HG02938 (cell line): ENCODE measurements at regions not wholly inside any gene's neighbourhood (a gene's known extent, or its start where the extent isn't known, plus 50 kb on each side); places are given as distances from the start of the nearest gene placed in this dataset.
"Not testable (repeated sequence)": the region's sequence is repeated elsewhere in the genome, so short reads cannot be mapped to it uniquely, and the experiment has no call there.

Experiments used
- ATAC-seq: cut with Tn5 transposase; IDR thresholded peaks from one replicate; pipeline ENCODE4 v1.9.1; 2021; ENCODE audit warnings: mild to moderate bottlenecking, moderate library complexity; ENCODE audit not compliant: unreplicated experiment

GRCh38 chr4:77438549-77438948, 167.1 kb upstream of the CXCL13 start:
- no peak for ATAC-seq

GRCh38 chr4:77443941-77444340, 161.7 kb upstream of the CXCL13 start:
- ATAC-seq: no peak

GRCh38 chr4:77445823-77446222, 159.8 kb upstream of the CXCL13 start:
- no peak for ATAC-seq

GRCh38 chr4:77446601-77447000, 159.0 kb upstream of the CXCL13 start:
- no peak for ATAC-seq

- ATAC-seq: no peak
These were observed 156.4 kb upstream of the CXCL13 start for GRCh38 chr4:77449171-77449570.

GRCh38 chr4:77450006-77450405, 155.6 kb upstream of the CXCL13 start:
- no peak for ATAC-seq

GRCh38 chr4:77451530-77451929, 154.1 kb upstream of the CXCL13 start:
- ATAC-seq: no peak

GRCh38 chr4:77452117-77452516, 153.5 kb upstream of the CXCL13 start:
- not testable (repeated sequence) for ATAC-seq

GRCh38 chr4:77453911-77454310, 151.7 kb upstream of the CXCL13 start:
- ATAC-seq: no peak

GRCh38 chr4:77454858-77455257, 150.8 kb upstream of the CXCL13 start:
- no peak for ATAC-seq

GRCh38 chr4:77464100-77464499, 141.5 kb upstream of the CXCL13 start:
- not testable (repeated sequence) for ATAC-seq

GRCh38 chr4:77465271-77465670, 140.3 kb upstream of the CXCL13 start:
- no peak for ATAC-seq

GRCh38 chr4:77466430-77466829, 139.2 kb upstream of the CXCL13 start:
- ATAC-seq: no peak

- ATAC-seq: no peak
These were observed 133.7 kb upstream of the CXCL13 start for GRCh38 chr4:77471821-77472495.

GRCh38 chr4:77473509-77473908, 132.1 kb upstream of the CXCL13 start:
- no peak for ATAC-seq

GRCh38 chr4:77481856-77482255, 123.8 kb upstream of the CXCL13 start:
- ATAC-seq: no peak

GRCh38 chr4:77488882-77489281, 116.7 kb upstream of the CXCL13 start:
- no peak for ATAC-seq

- ATAC-seq: no peak
These were observed 112.4 kb upstream of the CXCL13 start for GRCh38 chr4:77493120-77493752.

GRCh38 chr4:77493829-77494551, 111.6 kb upstream of the CXCL13 start:
- no peak for ATAC-seq

GRCh38 chr4:77496457-77496856, 109.2 kb upstream of the CXCL13 start:
- ATAC-seq: no peak

- ATAC-seq: no peak
These were observed 104.8 kb upstream of the CXCL13 start for GRCh38 chr4:77500801-77501200.

GRCh38 chr4:77501240-77501639, 104.4 kb upstream of the CXCL13 start:
- ATAC-seq: no peak
